OCI-LY3 (cell line): ENCODE measurements at regions not wholly inside any gene's neighbourhood (a gene's known extent, or its start where the extent isn't known, plus 50 kb on each side); places are given as distances from the start of the nearest gene placed in this dataset.
"Not testable (repeated sequence)": the region's sequence is repeated elsewhere in the genome, so short reads cannot be mapped to it uniquely, and the experiment has no call there.

Experiments used
- EZH2phosphoT487 ChIP-seq: fragments of 200-600 bp; shearing (Covaris generic); IDR thresholded peaks from 2 replicates; pipeline ENCODE4 v1.6.1; 2018; ENCODE audit warnings: antibody characterized with exemption, mixed run types, low read depth
- TF ChIP-seq, protein P1 (sequence below): fragments of 200-600, 300-600 bp; sonication (generic); IDR thresholded peaks from 2 replicates; pipeline ENCODE4 v1.5.1; 2014; ENCODE audit warnings: antibody characterized with exemption, low read length, low read depth

DNA sequence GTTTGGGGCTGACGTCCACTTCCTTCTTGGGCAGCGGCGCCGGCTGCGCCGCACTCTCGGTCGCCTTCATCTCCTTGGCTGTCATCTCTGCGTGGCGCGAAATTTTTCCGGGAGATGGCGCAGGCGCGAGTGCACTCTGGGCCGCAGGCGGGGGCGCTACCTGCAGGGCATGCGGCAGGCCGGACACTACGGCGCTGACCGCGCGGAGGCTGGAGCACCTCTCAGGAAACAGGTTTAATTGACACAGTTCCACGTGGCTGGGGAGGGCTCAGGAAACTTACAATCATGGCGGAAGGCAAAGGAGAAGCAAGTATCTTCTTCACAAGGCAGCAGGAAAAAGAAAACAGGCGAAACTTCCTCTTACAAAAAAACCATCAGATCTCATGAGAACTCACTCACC is 1521.5 kb downstream of the SPATA31A7 start:
- TF ChIP-seq, protein P1, sequence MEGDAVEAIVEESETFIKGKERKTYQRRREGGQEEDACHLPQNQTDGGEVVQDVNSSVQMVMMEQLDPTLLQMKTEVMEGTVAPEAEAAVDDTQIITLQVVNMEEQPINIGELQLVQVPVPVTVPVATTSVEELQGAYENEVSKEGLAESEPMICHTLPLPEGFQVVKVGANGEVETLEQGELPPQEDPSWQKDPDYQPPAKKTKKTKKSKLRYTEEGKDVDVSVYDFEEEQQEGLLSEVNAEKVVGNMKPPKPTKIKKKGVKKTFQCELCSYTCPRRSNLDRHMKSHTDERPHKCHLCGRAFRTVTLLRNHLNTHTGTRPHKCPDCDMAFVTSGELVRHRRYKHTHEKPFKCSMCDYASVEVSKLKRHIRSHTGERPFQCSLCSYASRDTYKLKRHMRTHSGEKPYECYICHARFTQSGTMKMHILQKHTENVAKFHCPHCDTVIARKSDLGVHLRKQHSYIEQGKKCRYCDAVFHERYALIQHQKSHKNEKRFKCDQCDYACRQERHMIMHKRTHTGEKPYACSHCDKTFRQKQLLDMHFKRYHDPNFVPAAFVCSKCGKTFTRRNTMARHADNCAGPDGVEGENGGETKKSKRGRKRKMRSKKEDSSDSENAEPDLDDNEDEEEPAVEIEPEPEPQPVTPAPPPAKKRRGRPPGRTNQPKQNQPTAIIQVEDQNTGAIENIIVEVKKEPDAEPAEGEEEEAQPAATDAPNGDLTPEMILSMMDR = not testable (repeated sequence)
- not testable (repeated sequence) for TF ChIP-seq EZH2phosphoT487
